OCI-LY1 (cell line): ENCODE measurements at regions not wholly inside any gene's neighbourhood (a gene's known extent, or its start where the extent isn't known, plus 50 kb on each side); places are given as distances from the start of the nearest gene placed in this dataset.
"Not testable (repeated sequence)": the region's sequence is repeated elsewhere in the genome, so short reads cannot be mapped to it uniquely, and the experiment has no call there.

Experiments
- H2AFZ ChIP-seq: fragments of 200-600 bp; sonication (generic), shearing (Covaris generic); 2 replicates; pipeline ENCODE4 v1.6.0; 2014; ENCODE audit warnings: antibody characterized with exemption, mild to moderate bottlenecking, low read length
- H3F3A ChIP-seq: fragments of 200-600 bp; sonication (generic), shearing (Covaris generic); 2 replicates; pipeline ENCODE4 v1.6.0; 2014; ENCODE audit warnings: mild to moderate bottlenecking, antibody characterized with exemption, low read length, moderate library complexity; ENCODE audit not compliant: insufficient read depth
- H3K27ac ChIP-seq: fragments of 200-600 bp; sonication (generic); 2 replicates; pipeline ENCODE4 v1.5.1; 2014; ENCODE audit warnings: low read length, mixed run types, mild to moderate bottlenecking, low read depth; ENCODE audit not compliant: poor library complexity, severe bottlenecking
- H3K27me3 ChIP-seq: fragments of 200-600 bp; sonication (generic); 2 replicates; pipeline ENCODE4 v1.6.0; 2014; ENCODE audit warnings: antibody characterized with exemption, mild to moderate bottlenecking, low read length, moderate library complexity; ENCODE audit not compliant: insufficient read depth
- H3K36me3 ChIP-seq: fragments of 200-600 bp; sonication (generic); 2 replicates; pipeline ENCODE4 v1.6.1; 2014; ENCODE audit warnings: mild to moderate bottlenecking, antibody characterized with exemption, low read length, moderate library complexity, mixed read lengths; ENCODE audit not compliant: insufficient read depth
- H3K4me1 ChIP-seq: fragments of 200-600 bp; sonication (generic); 2 replicates; pipeline ENCODE4 v1.5.1; 2014; ENCODE audit warnings: mild to moderate bottlenecking, low read length, moderate library complexity; ENCODE audit not compliant: insufficient read depth, severe bottlenecking
- H3K4me2 ChIP-seq: fragments of 200-600 bp; sonication (generic), shearing (Covaris generic); 2 replicates; pipeline ENCODE4 v1.6.1; 2014; ENCODE audit warnings: low read length
- H3K4me3 ChIP-seq: fragments of 200-600 bp; sonication (generic); 2 replicates; pipeline ENCODE4 v1.5.1; 2014; ENCODE audit warnings: low read length, low read depth, mild to moderate bottlenecking, mixed read lengths; ENCODE audit not compliant: poor library complexity, severe bottlenecking
- H3K79me2 ChIP-seq: fragments of 200-600 bp; shearing (Covaris generic); 2 replicates; pipeline ENCODE4 v1.6.1; 2016; ENCODE audit warnings: mixed run types, low read length, mixed read lengths; ENCODE audit not compliant: insufficient read depth
- H3K9ac ChIP-seq: fragments of 200-600 bp; sonication (generic), shearing (Covaris generic); 2 replicates; pipeline ENCODE4 v1.6.1; 2014; ENCODE audit warnings: mild to moderate bottlenecking, low read length, mixed read lengths
- H3K9me2 ChIP-seq: fragments of 200-600 bp; sonication (generic), shearing (Covaris generic); 2 replicates; pipeline ENCODE4 v1.6.1; 2014; ENCODE audit warnings: low read depth, mild to moderate bottlenecking, low read length, mixed read lengths
- H3K9me3 ChIP-seq: fragments of 200-600 bp; shearing (Covaris generic); 2 replicates; pipeline ENCODE4 v1.6.1; 2014; ENCODE audit warnings: low read length, mixed read lengths
- H4K20me1 ChIP-seq: fragments of 200-600 bp; sonication (generic), shearing (Covaris generic); 2 replicates; pipeline ENCODE4 v1.6.0; 2016; ENCODE audit warnings: mild to moderate bottlenecking, low read length; ENCODE audit not compliant: insufficient read depth
- CTCF ChIP-seq: fragments of 200-600 bp; sonication (generic), shearing (Covaris generic); IDR thresholded peaks from 2 replicates; pipeline ENCODE4 v1.5.1; 2017; ENCODE audit warnings: mild to moderate bottlenecking, antibody characterized with exemption, low read length, moderate library complexity, mixed read lengths
- EZH2 ChIP-seq: fragments of 200-600 bp; sonication (generic), shearing (Covaris generic); IDR thresholded peaks from 2 replicates; pipeline ENCODE4 v1.8.0; 2017; ENCODE audit warnings: borderline replicate concordance, mixed run types, mild to moderate bottlenecking, antibody characterized with exemption, low read length, moderate library complexity, mixed read lengths

GRCh38 chr22:49392247-49392646 is 435.4 kb downstream of the BRD1 start:
- H3K79me2 ChIP-seq: no peaks in the 10 kb centered on the region

GRCh38 chr22:49391436-49391835 is 436.2 kb downstream of the BRD1 start:
- H2AFZ ChIP-seq: no peak overlapping the region
- H3K27me3 ChIP-seq: no peaks in the 10 kb centered on the region
- no peak overlapping the region for H3K9ac ChIP-seq
- no peak for TF ChIP-seq CTCF
- no peak for TF ChIP-seq EZH2
- no peaks in the 10 kb centered on the region for H3K4me1 ChIP-seq
- no peaks in the 10 kb centered on the region for H3K79me2 ChIP-seq
- no peak overlapping the region for H3K4me2 ChIP-seq
- no peaks in the 10 kb centered on the region for H3K36me3 ChIP-seq
- no peaks in the 10 kb centered on the region for H4K20me1 ChIP-seq
- H3K27ac ChIP-seq: no peak overlapping the region
- no peaks in the 10 kb centered on the region for H3K9me3 ChIP-seq
- H3F3A ChIP-seq: no peaks in the 10 kb centered on the region
- H3K4me3 ChIP-seq: no peak overlapping the region
- no peaks in the 10 kb centered on the region for H3K9me2 ChIP-seq

More at GRCh38 chr22:49392247-49392646, 435.4 kb downstream of the BRD1 start:
- no peaks in the 10 kb centered on the region for H4K20me1 ChIP-seq
- H3K27me3 ChIP-seq: no peaks in the 10 kb centered on the region
- H2AFZ ChIP-seq: no peak overlapping the region
- no peaks in the 10 kb centered on the region for H3K4me1 ChIP-seq
- no peak overlapping the region for H3K4me2 ChIP-seq
- H3K9me3 ChIP-seq: no peaks in the 10 kb centered on the region
- H3K9me2 ChIP-seq: no peaks in the 10 kb centered on the region
- H3K9ac ChIP-seq: no peak overlapping the region
- no peak overlapping the region for H3K4me3 ChIP-seq
- H3K36me3 ChIP-seq: no peaks in the 10 kb centered on the region
- H3F3A ChIP-seq: no peaks in the 10 kb centered on the region
- H3K27ac ChIP-seq: no peak overlapping the region
- TF ChIP-seq CTCF: no peak
- no peak for TF ChIP-seq EZH2

- Histone ChIP-seq H4K20me1 (no peaks in the 10 kb centered on the region), H3F3A (no peaks in the 10 kb centered on the region), H3K79me2 (no peaks in the 10 kb centered on the region), H3K36me3 (no peaks in the 10 kb centered on the region), H3K27me3 (no peaks in the 10 kb centered on the region), H3K4me2 (no peak overlapping the region), H2AFZ (no peak overlapping the region), H3K27ac (no peak overlapping the region), H3K9ac (no peak overlapping the region), H3K9me3 (no peaks in the 10 kb centered on the region), H3K4me3 (no peak overlapping the region), H3K4me1 (no peaks in the 10 kb centered on the region), H3K9me2 (no peaks in the 10 kb centered on the region)
- no peak for TF ChIP-seq CTCF
Measured at GRCh38 chr22:49390954-49391353, 436.7 kb downstream of the BRD1 start.

- H3K4me1 ChIP-seq, H3K4me3 ChIP-seq, H3K9me3 ChIP-seq, H3K4me2 ChIP-seq, H3K36me3 ChIP-seq, H4K20me1 ChIP-seq, H3K27me3 ChIP-seq, H3K9me2 ChIP-seq, H3K27ac ChIP-seq, H2AFZ ChIP-seq, H3K9ac ChIP-seq, H3F3A ChIP-seq, H3K79me2 ChIP-seq: not testable (repeated sequence)
Measured at GRCh38 chr22:49383909-49384308, 443.8 kb downstream of the BRD1 start.
